ENCODE measurements at regions not wholly inside any gene's neighbourhood (a gene's known extent, or its start where the extent isn't known, plus 50 kb on each side); places are given as distances from the start of the nearest gene placed in this dataset.

- WGBS, 2 experiments (ENCODE audit: low coverage in 1 of 2, low lambda C conversion rate in 2 of 2, missing lambda C conversion rate in 2 of 2): 21 to 29% methylated on average over 6 of the region's 6 CpGs
- no peaks in the 10 kb centered on the region for H3K9me3 ChIP-seq (ENCODE audit: low read depth)
- no peaks in the 10 kb centered on the region for H4K20me1 ChIP-seq (ENCODE audit: insufficient read depth)
- no peak overlapping the region for H2AFZ ChIP-seq
- H3K27me3 ChIP-seq (replicated peaks; ENCODE audit: insufficient read depth): peaks cover 11% of the 10 kb centered on the region; the same call in 1 of the 2 replicates
- H3K4me1 ChIP-seq (ENCODE audit: insufficient read depth): no peaks in the 10 kb centered on the region
- no peaks in the 10 kb centered on the region for H3K36me3 ChIP-seq (ENCODE audit: low read depth)
- no peaks in the 10 kb centered on the region for H3K79me2 ChIP-seq (ENCODE audit: insufficient read depth)
- in situ Hi-C loops (cut with MboI): no loop called here
- no peaks in the 10 kb centered on the region for H3K9me2 ChIP-seq (ENCODE audit: insufficient read depth)
- no peak overlapping the region for H3K4me3 ChIP-seq
- H3K27ac ChIP-seq: no peak overlapping the region
- H3F3A ChIP-seq (ENCODE audit: insufficient read depth): no peaks in the 10 kb centered on the region
- no peak for DNase-seq
- no peak overlapping the region for H3K4me2 ChIP-seq (ENCODE audit: unreplicated experiment)
- no peak for TF ChIP-seq EZH2phosphoT487 (IDR thresholded peaks at IDR 0.05; ENCODE audit: insufficient read depth, low read depth)
- TF ChIP-seq EZH2 (IDR thresholded peaks at IDR 0.05; ENCODE audit: insufficient read depth, poor library complexity, severe bottlenecking): no peak
- H3K9ac ChIP-seq: no peak overlapping the region
Observed at GRCh38 chr5:167358868-167359492, 932.5 kb upstream of the WWC1 start.

DNA sequence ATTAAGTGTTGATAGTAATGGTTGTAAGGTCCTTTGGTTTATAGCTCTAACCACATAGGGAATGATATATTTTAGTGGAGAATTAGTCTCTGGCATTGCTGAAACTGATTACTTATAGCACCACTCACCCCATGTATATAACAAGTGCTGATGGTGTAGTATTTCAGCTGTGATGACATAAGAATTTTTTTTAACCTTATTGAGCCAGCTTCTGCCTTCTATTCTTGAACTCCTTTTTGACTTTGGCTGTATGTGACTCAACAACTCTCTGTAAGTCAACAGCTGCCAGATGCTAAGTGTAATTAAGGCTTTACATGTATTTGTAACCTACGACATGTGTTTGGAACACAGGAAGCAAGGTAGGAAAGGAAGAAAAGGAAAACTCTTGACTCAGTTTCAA lies 929.6 kb upstream of the WWC1 start:
- 25 to 36% methylated on average over 1 of the region's 1 CpG for WGBS, 2 experiments (ENCODE audit: low coverage in 1 of 2, low lambda C conversion rate in 2 of 2, missing lambda C conversion rate in 2 of 2)
- H3K4me1 ChIP-seq (ENCODE audit: insufficient read depth): no peaks in the 10 kb centered on the region
- no peak overlapping the region for H3K9ac ChIP-seq
- no peaks in the 10 kb centered on the region for H3K9me2 ChIP-seq (ENCODE audit: insufficient read depth)
- H3K79me2 ChIP-seq (ENCODE audit: insufficient read depth): no peaks in the 10 kb centered on the region
- H3K4me3 ChIP-seq: no peak overlapping the region
- H3K4me2 ChIP-seq (ENCODE audit: unreplicated experiment): no peak overlapping the region
- H2AFZ ChIP-seq: no peak overlapping the region
- no peaks in the 10 kb centered on the region for H3K36me3 ChIP-seq (ENCODE audit: low read depth)
- no peaks in the 10 kb centered on the region for H4K20me1 ChIP-seq (ENCODE audit: insufficient read depth)
- no peak overlapping the region for H3K27ac ChIP-seq
- TF ChIP-seq EZH2 (IDR thresholded peaks at IDR 0.05; ENCODE audit: insufficient read depth, poor library complexity, severe bottlenecking) (no peak), EZH2phosphoT487 (IDR thresholded peaks at IDR 0.05; ENCODE audit: insufficient read depth, low read depth) (no peak)
- in situ Hi-C loops (cut with MboI): no loop called here
- DNase-seq: no peak
- no peaks in the 10 kb centered on the region for H3F3A ChIP-seq (ENCODE audit: insufficient read depth)
- H3K9me3 ChIP-seq (ENCODE audit: low read depth): no peaks in the 10 kb centered on the region
- no peaks in the 10 kb centered on the region for H3K27me3 ChIP-seq (replicated peaks; ENCODE audit: insufficient read depth)

- no peaks in the 10 kb centered on the region for H3K36me3 ChIP-seq (ENCODE audit: low read depth)
- no peaks in the 10 kb centered on the region for H4K20me1 ChIP-seq (ENCODE audit: insufficient read depth)
- no peaks in the 10 kb centered on the region for H3K27me3 ChIP-seq (replicated peaks; ENCODE audit: insufficient read depth)
- no peaks in the 10 kb centered on the region for H3F3A ChIP-seq (ENCODE audit: insufficient read depth)
- no peak for DNase-seq
- H3K9ac ChIP-seq: no peak overlapping the region
- no peak for TF ChIP-seq EZH2phosphoT487 (IDR thresholded peaks at IDR 0.05; ENCODE audit: insufficient read depth, low read depth)
- TF ChIP-seq EZH2 (IDR thresholded peaks at IDR 0.05; ENCODE audit: insufficient read depth, poor library complexity, severe bottlenecking): no peak
- no peak overlapping the region for H3K4me2 ChIP-seq (ENCODE audit: unreplicated experiment)
- H2AFZ ChIP-seq: no peak overlapping the region
- no peaks in the 10 kb centered on the region for H3K9me3 ChIP-seq (ENCODE audit: low read depth)
- no peaks in the 10 kb centered on the region for H3K4me1 ChIP-seq (ENCODE audit: insufficient read depth)
- no peaks in the 10 kb centered on the region for H3K9me2 ChIP-seq (ENCODE audit: insufficient read depth)
- in situ Hi-C loops (cut with MboI): no loop called here
- no peaks in the 10 kb centered on the region for H3K79me2 ChIP-seq (ENCODE audit: insufficient read depth)
- H3K4me3 ChIP-seq: no peak overlapping the region
- 60 to 66% methylated on average over 2 of the region's 2 CpGs for WGBS, 2 experiments (ENCODE audit: low coverage in 1 of 2, low lambda C conversion rate in 2 of 2, missing lambda C conversion rate in 2 of 2)
- no peak overlapping the region for H3K27ac ChIP-seq
Observed at GRCh38 chr5:167363065-167363464, 928.4 kb upstream of the WWC1 start.

- in situ Hi-C loops (cut with MboI): no loop called here
Observed at GRCh38 chr5:167375125-167375524, 916.3 kb upstream of the WWC1 start.

More at GRCh38 chr5:167375125-167375524, 916.3 kb upstream of the WWC1 start:
- Histone ChIP-seq H4K20me1 (ENCODE audit: insufficient read depth) (no peaks in the 10 kb centered on the region), H3F3A (ENCODE audit: insufficient read depth) (no peaks in the 10 kb centered on the region), H3K9me3 (ENCODE audit: low read depth) (no peaks in the 10 kb centered on the region), H3K4me3 (no peak overlapping the region), H3K9me2 (ENCODE audit: insufficient read depth) (no peaks in the 10 kb centered on the region), H3K4me1 (ENCODE audit: insufficient read depth) (no peaks in the 10 kb centered on the region), H3K9ac (no peak overlapping the region), H3K36me3 (ENCODE audit: low read depth) (no peaks in the 10 kb centered on the region), H3K79me2 (ENCODE audit: insufficient read depth) (no peaks in the 10 kb centered on the region), H3K27me3 (replicated peaks; ENCODE audit: insufficient read depth) (no peaks in the 10 kb centered on the region), H3K27ac (no peak overlapping the region), H2AFZ (no peak overlapping the region), H3K4me2 (ENCODE audit: unreplicated experiment) (no peak overlapping the region)
- 31 to 35% methylated on average over 17 of the region's 17 CpGs for WGBS, 2 experiments (ENCODE audit: low coverage in 1 of 2, low lambda C conversion rate in 2 of 2, missing lambda C conversion rate in 2 of 2)
- DNase-seq: no peak
- TF ChIP-seq EZH2phosphoT487 (IDR thresholded peaks at IDR 0.05; ENCODE audit: insufficient read depth, low read depth) (no peak), EZH2 (IDR thresholded peaks at IDR 0.05; ENCODE audit: insufficient read depth, poor library complexity, severe bottlenecking) (no peak)
